ENCODE measurements at regions not wholly inside any gene's neighbourhood (a gene's known extent, or its start where the extent isn't known, plus 50 kb on each side); places are given as distances from the start of the nearest gene placed in this dataset.

GRCh38 chr13:65582160-65582559 is 1648.0 kb downstream of the PCDH9 start:
- TF ChIP-seq CTCF (conservative IDR thresholded peaks at IDR 0.05): no peak
- no peak for TF ChIP-seq ZFX (IDR thresholded peaks at IDR 0.05)

All from C4-2B (cell line).